Stimulated activated CD4-positive, alpha-beta T cell treated with anti-CD3 and anti-CD28 coated beads, TNF-alpha, amount 100 ng/mL, for 4 hours (primary cell): ENCODE measurements at regions not wholly inside any gene's neighbourhood (a gene's known extent, or its start where the extent isn't known, plus 50 kb on each side); places are given as distances from the start of the nearest gene placed in this dataset.
"Not testable (repeated sequence)": the region's sequence is repeated elsewhere in the genome, so short reads cannot be mapped to it uniquely, and the experiment has no call there.

Experiments
- DNase-seq, 3 experiments: peaks; one replicate each; pipeline ENCODE4 v3.0.0-alpha.2; 2020; ENCODE audit warnings: low read depth in 3 of 3

- no peak for DNase-seq
Observed at GRCh38 chr6:30832864-30833263, 51.5 kb upstream of the DDR1 start.

GRCh38 chr6:30830438-30830837 lies 53.9 kb upstream of the DDR1 start:
- no peak for DNase-seq

DNA sequence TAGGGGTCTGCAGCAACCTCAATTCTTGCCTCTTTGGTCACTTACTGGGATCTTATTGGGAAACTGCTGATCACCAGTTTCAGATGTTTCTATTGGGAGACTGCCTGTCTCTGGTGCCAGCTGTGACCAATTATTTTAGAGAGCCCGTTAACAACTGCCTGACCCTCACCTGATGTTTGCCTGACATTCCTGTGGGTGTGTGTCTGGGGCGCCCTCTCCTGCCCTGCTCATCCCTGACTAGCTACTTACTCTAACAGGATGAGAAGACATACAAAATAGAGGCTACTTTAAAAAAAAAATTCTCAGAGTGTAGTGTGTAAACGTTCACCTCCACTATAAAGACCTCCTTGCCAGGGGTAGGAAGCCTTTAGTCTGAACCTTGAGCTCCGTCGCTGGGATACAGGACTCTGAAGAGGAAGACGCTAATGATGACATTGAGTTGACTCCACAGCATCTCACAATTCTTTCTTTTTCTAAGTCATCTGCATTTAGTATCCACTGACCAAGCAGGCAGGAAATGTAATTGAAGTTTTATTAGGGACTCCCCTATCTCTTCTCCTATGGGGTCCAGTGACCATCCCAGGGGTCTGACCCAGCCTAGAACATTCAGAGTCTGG lies 54.6 kb upstream of the DDR1 start:
- DNase-seq = no peak

DNA sequence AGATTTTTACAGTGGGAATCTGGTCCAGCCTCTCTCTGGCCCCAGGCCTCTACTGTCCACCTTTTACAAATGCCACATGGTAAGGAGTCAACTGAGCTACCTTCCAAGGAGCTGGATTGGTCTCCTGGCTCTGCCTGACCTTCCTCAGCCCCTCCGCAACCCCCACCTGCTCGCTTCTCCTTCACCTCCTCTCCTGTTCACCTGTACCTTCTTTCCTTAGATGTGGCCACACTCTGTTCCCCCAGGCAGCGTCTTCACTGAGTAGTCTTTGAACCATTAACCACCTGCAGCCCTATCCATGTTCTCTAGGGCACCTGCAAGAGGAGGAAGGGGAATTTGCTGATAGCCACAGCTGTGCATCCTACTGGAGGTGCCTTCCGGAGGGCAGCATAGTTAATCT lies 55.3 kb upstream of the DDR1 start:
- DNase-seq = no peak

- DNase-seq = peak; percentile 72 to 77 (median 74)
Observed at GRCh38 chr6:30828027-30828962, 56.0 kb upstream of the DDR1 start.

DNA sequence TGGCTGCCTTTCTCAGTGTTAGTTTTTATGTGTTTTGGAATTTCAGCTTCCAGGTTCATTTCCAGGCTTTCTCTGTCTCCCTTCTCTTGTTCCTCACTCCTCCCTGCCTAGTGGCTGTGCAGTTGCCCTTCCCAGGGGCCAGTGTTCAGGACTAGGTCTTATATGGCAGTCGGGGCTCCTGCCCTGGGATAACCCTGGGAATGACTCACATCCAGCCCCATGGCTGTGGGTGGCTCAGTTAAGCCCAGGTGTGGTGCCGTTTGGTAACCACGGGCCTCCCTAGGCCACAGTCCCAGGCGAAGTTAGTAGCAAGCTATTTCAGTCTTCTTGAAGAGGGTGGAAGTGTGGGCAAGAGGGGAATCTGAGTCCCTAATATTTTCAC lies 57.4 kb upstream of the DDR1 start:
- no peak for DNase-seq

DNA sequence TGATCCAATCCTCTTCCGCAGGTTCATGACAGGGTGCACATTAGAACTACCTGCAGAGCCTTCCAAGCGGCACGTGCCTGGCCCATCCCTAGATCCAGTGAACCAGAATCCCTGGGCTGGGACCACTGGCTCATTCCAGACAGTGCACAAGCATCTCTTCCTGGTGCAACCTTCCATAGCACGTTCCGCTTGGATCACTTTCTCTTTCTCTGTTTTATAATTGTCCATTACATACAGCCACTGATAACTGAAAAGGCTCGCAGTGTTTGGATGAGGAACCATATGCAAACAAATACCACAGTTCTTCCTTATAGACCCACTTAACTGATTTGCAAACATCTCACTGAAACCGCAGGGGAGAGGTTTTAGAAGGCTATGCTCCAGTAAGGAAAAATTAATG lies 59.6 kb upstream of the DDR1 start:
- no peak for DNase-seq

- DNase-seq = no peak
Observed at GRCh38 chr6:30823534-30823865, 60.8 kb upstream of the DDR1 start.

DNA sequence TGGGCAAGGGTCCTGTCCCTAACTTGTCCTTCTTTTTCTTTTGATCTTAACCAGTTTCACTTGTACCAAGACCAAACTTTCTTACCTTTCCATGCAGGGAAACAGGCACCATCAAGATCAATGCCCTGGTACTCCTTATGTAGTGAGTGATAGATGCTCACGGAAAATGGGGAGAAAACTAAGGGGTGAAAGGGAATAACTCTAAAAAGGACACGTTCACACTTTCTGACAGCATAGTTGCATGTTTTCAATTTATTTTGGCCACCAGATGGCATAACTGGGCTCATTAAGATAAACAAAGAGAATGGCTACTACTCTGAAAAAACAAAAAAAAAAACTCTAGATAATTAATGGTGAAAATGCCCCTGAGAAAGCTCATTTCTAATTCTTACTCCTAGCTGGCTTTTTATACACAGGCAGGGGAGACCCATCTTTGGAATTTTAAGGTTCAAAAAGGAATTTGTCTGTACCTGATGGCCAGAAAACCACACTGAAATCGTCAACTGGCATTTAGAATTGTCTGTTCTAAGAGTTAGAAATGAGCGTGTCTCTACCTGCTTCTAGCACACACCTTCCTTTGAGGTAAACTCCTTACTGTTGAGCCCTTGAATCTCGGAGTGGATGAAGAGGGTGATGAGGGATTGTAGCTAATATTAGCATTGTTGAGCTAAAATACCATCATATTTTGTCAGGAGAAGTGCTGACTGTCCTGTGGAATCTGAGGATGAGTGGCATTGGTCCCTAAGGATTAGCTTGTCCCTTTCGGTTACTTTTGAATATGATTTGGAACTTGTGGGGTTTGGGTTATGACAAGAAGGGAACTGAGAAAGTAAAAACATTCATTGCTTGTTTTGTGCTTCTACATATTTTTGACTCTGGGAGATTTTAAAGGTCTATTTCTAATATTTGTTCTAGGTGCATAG lies 62.2 kb upstream of the DDR1 start:
- DNase-seq = no peak

GRCh38 chr6:30820193-30820592 lies 64.1 kb upstream of the DDR1 start:
- no peak for DNase-seq

DNA sequence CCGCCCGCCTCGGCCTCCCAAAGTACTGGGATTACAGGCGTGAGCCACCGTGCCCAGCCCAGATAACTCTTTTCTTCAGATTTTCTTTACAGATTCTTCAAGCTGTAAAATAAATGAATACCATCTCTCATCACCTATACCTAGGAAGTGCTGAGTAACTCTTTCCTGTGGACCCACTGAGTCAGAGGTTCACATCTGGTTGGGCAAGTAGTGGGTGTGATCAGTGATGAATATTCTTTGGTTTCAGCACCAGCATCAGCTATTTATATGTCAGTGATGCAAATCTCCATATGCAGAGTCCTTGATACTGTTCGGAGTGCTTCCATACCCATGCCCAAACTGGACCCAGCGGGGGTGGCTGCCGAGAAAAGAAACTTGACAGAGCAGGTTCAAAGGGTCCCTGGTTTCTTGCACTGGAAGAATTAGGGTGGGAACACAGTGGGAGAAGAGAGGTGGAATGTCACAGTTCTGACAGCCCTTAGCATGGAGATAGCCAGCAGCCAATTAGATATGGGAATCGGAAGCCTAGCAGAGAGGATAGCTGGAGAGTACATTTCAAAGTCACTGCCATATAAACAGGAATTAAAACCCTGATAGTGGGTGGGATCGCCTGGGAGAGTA lies 64.9 kb upstream of the DDR1 start:
- peak in 2 of 3 experiments; percentile 50 to 67 for DNase-seq

- no peak for DNase-seq
Observed at GRCh38 chr6:30818391-30818841, 65.9 kb upstream of the DDR1 start.

- DNase-seq = no peak
Observed at GRCh38 chr6:30816791-30817739, 67.3 kb upstream of the DDR1 start.

- not testable (repeated sequence) for DNase-seq
Observed at GRCh38 chr6:30816296-30816695, 68.0 kb upstream of the DDR1 start.

DNA sequence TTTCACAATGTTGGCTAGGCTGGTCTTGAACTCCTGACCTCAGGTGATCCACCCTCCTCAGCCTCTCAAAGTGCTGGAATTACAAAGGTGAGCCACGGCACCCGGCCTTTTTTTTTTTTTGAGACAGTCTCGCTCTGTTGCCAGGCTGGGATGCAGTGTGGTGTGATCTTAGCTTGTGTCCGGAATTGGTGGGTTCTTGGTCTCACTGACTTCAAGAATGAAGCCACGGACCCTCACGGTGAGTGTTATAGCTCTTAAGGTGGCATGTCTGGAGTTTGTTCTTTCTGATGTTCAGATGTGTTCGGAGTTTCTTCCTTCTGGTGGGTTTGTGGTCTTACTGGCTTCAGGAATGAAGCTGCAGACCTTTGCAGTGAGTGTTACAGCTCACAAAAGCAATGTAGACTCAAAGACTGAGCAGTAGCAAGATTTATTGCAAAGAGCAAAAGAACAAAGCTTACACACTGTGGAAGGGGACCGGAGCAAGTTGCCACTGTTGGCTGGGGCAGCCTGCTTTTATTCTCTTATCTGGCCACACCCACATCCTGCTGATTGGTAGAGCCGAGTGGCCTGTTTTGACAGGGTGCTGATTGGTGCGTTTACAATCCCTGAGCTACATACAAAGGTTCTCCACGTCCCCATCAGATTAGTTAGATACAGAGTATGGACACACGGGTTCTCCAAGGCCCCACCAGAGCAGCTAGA lies 69.1 kb upstream of the DDR1 start:
- DNase-seq = not testable (repeated sequence)

- DNase-seq = peak in 2 of 3 experiments; percentile 48 to 59
Observed at GRCh38 chr6:30814146-30815040, 69.9 kb upstream of the DDR1 start.

DNA sequence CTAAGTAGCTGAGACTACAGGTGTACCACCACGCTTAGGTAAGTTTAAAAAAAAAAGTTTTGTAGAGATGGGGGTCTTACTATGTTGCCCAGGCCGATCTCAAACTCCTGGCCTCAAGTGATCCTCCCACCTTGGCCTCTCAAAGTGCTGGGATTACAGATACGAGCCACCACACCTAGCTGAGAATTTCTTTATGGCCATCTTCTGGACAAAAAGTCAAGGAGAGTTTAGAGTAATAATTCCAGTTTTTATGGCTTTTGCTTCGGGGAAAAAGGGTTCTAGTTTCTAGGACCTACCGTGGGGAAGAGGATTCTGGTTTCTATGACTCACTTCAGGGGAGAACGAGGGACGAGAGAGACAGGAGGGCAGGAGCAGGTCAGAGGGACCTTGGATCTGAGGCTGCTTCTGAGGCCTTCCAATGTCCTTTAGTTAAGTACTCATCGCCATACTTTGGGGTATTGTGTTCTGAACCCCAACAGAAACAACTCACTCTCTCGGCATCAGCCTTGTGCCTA lies 69.3 kb upstream of the IER3 start:
- DNase-seq = no peak

- DNase-seq = peak in 2 of 3 experiments; percentile 81 to 82
Observed at GRCh38 chr6:30810813-30811339, 66.5 kb upstream of the IER3 start.
